ENCODE measurements at regions not wholly inside any gene's neighbourhood (a gene's known extent, or its start where the extent isn't known, plus 50 kb on each side); places are given as distances from the start of the nearest gene placed in this dataset.

GRCh38 chr12:124203176-124203575 lies 91.7 kb upstream of the RFLNA start:
- no peaks in the 10 kb centered on the region for H3K9me2 ChIP-seq (ENCODE audit: insufficient read depth, low read length)
- POLR2A ChIA-PET: interaction anchor here (0.7 kb wide), 1 partner anchor 36 kb away, joined by 3 read pairs; no protein-coding TSS in a partner anchor
- no peaks in the 10 kb centered on the region for H3K36me3 ChIP-seq (ENCODE audit: insufficient read depth, low read length)
- no peak overlapping the region for H3K27ac ChIP-seq (ENCODE audit: low read depth, low read length, poor library complexity, severe bottlenecking)
- BruUV-seq (replicated peaks): no TSS peak
- no peak overlapping the region for H3K4me3 ChIP-seq (ENCODE audit: low read depth, low read length, poor library complexity, severe bottlenecking)
- no peak for TF ChIP-seq EZH2phosphoT487 (IDR thresholded peaks at IDR 0.05; ENCODE audit: borderline replicate concordance, low read depth, low read length)
- TF ChIP-seq, protein P1, sequence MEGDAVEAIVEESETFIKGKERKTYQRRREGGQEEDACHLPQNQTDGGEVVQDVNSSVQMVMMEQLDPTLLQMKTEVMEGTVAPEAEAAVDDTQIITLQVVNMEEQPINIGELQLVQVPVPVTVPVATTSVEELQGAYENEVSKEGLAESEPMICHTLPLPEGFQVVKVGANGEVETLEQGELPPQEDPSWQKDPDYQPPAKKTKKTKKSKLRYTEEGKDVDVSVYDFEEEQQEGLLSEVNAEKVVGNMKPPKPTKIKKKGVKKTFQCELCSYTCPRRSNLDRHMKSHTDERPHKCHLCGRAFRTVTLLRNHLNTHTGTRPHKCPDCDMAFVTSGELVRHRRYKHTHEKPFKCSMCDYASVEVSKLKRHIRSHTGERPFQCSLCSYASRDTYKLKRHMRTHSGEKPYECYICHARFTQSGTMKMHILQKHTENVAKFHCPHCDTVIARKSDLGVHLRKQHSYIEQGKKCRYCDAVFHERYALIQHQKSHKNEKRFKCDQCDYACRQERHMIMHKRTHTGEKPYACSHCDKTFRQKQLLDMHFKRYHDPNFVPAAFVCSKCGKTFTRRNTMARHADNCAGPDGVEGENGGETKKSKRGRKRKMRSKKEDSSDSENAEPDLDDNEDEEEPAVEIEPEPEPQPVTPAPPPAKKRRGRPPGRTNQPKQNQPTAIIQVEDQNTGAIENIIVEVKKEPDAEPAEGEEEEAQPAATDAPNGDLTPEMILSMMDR (conservative IDR thresholded peaks at IDR 0.05; ENCODE audit: low read length): no peak
- no peak overlapping the region for H2AFZ ChIP-seq (ENCODE audit: low read length)
- no peaks in the 10 kb centered on the region for H3K9me3 ChIP-seq (ENCODE audit: low read length)
- no peaks in the 10 kb centered on the region for H4K20me1 ChIP-seq (ENCODE audit: insufficient read depth, low read length)
- H3K79me2 ChIP-seq (ENCODE audit: insufficient read depth, low read depth, low read length): no peaks in the 10 kb centered on the region
- no peak for DNase-seq (ENCODE audit: low spot score)
- no peak overlapping the region for H3K4me2 ChIP-seq (ENCODE audit: low read length)
- CTCF ChIA-PET (ENCODE audit: unreplicated experiment): no interaction called here
- intact Hi-C loops (cut with micrococcal nuclease; ENCODE audit: unreplicated experiment): no loop called here
- no peaks in the 10 kb centered on the region for H3K4me1 ChIP-seq (ENCODE audit: insufficient read depth, low read length, poor library complexity, severe bottlenecking)

DNA sequence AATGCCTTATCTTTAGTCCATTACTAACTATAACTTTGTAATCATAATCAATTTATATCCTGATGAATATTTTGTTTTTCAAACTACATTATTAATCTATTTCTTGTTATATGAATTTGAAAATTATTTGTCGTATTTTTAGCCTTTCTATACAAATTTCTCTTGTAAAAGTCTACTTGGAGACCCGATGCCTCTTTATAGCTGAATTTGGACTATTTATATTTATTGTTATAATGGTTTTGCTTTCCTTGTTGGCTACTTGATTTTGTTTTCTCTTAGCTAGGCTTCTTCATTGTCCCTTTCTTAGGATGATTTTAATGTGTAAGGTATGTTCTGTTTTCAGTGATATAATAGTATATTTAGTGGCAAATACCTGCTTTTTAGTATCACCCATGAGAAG lies 89.5 kb upstream of the RFLNA start:
- TF ChIP-seq, protein P1 (conservative IDR thresholded peaks at IDR 0.05; ENCODE audit: low read length): no peak
- TF ChIP-seq EZH2phosphoT487 (IDR thresholded peaks at IDR 0.05; ENCODE audit: borderline replicate concordance, low read depth, low read length): no peak
- H3K36me3 ChIP-seq (ENCODE audit: insufficient read depth, low read length): no peaks in the 10 kb centered on the region
- H3K4me3 ChIP-seq (ENCODE audit: low read depth, low read length, poor library complexity, severe bottlenecking): no peak overlapping the region
- no peaks in the 10 kb centered on the region for H3K9me2 ChIP-seq (ENCODE audit: insufficient read depth, low read length)
- H3K4me2 ChIP-seq (ENCODE audit: low read length): no peak overlapping the region
- no peaks in the 10 kb centered on the region for H4K20me1 ChIP-seq (ENCODE audit: insufficient read depth, low read length)
- H3K4me1 ChIP-seq (ENCODE audit: insufficient read depth, low read length, poor library complexity, severe bottlenecking): no peaks in the 10 kb centered on the region
- no peak overlapping the region for H3K27ac ChIP-seq (ENCODE audit: low read depth, low read length, poor library complexity, severe bottlenecking)
- no peak overlapping the region for H2AFZ ChIP-seq (ENCODE audit: low read length)
- intact Hi-C loops (cut with micrococcal nuclease; ENCODE audit: unreplicated experiment): no loop called here
- no TSS peak for BruUV-seq (replicated peaks)
- no peak for DNase-seq (ENCODE audit: low spot score)
- no peaks in the 10 kb centered on the region for H3K9me3 ChIP-seq (ENCODE audit: low read length)
- ChIA-PET CTCF (ENCODE audit: unreplicated experiment) (no interaction called here), POLR2A (interaction anchor here (0.8 kb wide), 1 partner anchor 9 kb away, joined by 3 read pairs; no protein-coding TSS in a partner anchor)
- no peaks in the 10 kb centered on the region for H3K79me2 ChIP-seq (ENCODE audit: insufficient read depth, low read depth, low read length)

DNA sequence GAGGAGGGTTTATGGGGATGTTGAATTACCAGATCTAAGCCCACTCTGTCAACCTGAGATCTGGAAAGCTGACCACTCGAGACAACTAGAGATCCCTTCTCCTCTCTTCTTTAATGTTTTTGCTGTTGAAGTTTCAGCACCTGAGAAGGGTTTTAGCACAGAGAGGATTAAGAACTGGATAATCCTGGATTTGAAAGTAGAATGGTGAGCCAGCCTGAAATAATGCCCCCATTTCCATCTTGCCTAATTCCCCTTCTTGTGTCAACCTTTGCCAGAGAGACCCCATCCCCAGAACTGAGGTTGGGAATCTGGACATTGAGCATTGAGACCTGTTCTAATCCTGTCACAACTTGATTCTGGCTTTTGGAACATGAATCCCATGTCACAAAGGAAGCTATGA lies 87.8 kb upstream of the RFLNA start:
- TF ChIP-seq EZH2phosphoT487 (IDR thresholded peaks at IDR 0.05; ENCODE audit: borderline replicate concordance, low read depth, low read length): no peak
- TF ChIP-seq, protein P1 (conservative IDR thresholded peaks at IDR 0.05; ENCODE audit: low read length): no peak
- H3K4me1 ChIP-seq (ENCODE audit: insufficient read depth, low read length, poor library complexity, severe bottlenecking): no peaks in the 10 kb centered on the region
- no peaks in the 10 kb centered on the region for H3K79me2 ChIP-seq (ENCODE audit: insufficient read depth, low read depth, low read length)
- H3K27ac ChIP-seq (ENCODE audit: low read depth, low read length, poor library complexity, severe bottlenecking): no peak overlapping the region
- ChIA-PET POLR2A (interaction anchor here (0.9 to 1.0 kb wide), 2 partner anchors 17 to 145 kb away, joined by 3 read pairs; no protein-coding TSS in a partner anchor), CTCF (ENCODE audit: unreplicated experiment) (no interaction called here)
- H3K4me3 ChIP-seq (ENCODE audit: low read depth, low read length, poor library complexity, severe bottlenecking): no peak overlapping the region
- intact Hi-C loops (cut with micrococcal nuclease; ENCODE audit: unreplicated experiment): no loop called here
- BruUV-seq (replicated peaks): no TSS peak
- no peak overlapping the region for H3K4me2 ChIP-seq (ENCODE audit: low read length)
- no peaks in the 10 kb centered on the region for H3K9me3 ChIP-seq (ENCODE audit: low read length)
- no peak overlapping the region for H2AFZ ChIP-seq (ENCODE audit: low read length)
- H3K9me2 ChIP-seq (ENCODE audit: insufficient read depth, low read length): no peaks in the 10 kb centered on the region
- H4K20me1 ChIP-seq (ENCODE audit: insufficient read depth, low read length): no peaks in the 10 kb centered on the region
- no peaks in the 10 kb centered on the region for H3K36me3 ChIP-seq (ENCODE audit: insufficient read depth, low read length)
- DNase-seq (ENCODE audit: low spot score): no peak
